GM18907 (cell line): ENCODE measurements at regions not wholly inside any gene's neighbourhood (a gene's known extent, or its start where the extent isn't known, plus 50 kb on each side); places are given as distances from the start of the nearest gene placed in this dataset.

Experiments
- ATAC-seq: cut with Tn5 transposase; IDR thresholded peaks from one replicate; pipeline ENCODE4 v1.9.1; 2021; ENCODE audit warnings: mild to moderate bottlenecking, moderate library complexity; ENCODE audit not compliant: unreplicated experiment

DNA sequence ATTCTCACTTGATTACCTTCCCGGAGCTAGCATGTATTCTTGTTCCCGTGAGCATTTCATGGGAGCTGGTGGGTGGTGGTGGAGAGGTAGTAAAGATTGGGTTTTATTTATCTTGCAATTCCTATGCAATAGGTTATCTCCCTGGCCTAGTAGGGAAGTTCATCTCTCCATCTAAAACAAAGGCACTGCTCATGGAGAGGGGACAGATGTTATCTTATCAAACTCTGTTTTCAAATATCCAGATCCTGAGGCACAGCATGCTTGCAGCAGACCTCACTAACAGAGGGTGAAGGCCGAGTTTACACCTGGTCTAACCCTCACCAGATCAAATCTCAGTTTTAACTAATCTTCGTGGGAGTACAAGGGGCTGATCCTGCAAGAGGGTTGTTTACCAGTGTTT is 98.9 kb downstream of the CYRIA start:
- ATAC-seq = no peak

- ATAC-seq = no peak
Measured at GRCh38 chr2:16565481-16565880, 100.2 kb downstream of the CYRIA start.

GRCh38 chr2:16561676-16562075 is 104.0 kb downstream of the CYRIA start:
- no peak for ATAC-seq

GRCh38 chr2:16561251-16561650 is 104.4 kb downstream of the CYRIA start:
- ATAC-seq = no peak

DNA sequence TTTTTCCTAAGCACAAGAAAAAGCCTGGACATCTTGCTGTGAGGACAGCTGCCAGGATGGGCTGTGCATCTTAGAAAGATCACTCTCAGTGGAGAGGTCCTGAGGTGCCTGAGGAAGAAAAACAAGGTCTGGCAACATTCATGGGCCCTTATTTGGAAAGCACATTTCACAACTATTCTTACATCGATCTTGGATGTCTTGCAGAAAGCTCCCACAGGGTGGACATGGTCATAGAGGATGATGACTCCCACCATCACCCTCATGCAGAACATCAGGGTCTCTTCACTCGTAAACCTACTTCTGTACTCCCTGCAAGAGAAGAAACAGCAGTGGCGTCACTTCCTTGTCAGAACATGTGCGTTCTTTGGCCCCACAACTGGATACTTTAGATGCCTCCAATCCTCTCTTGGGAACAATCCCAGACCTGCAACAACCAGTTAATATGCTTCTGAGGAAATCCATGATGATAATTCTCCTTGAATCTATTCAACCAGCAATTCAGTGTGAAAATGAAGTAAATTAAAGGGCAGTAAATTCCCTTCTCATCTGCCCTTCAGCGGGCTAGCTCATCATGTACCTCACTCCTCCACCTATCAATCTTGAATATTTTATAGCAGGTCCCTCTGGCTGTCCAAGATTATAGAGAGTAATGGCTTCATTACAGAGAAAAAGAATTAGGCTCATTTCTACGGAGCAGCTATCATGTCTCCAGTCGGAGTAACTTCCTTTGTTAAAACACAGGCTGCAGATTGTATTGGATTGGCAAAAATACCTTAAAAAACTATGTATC is 106.2 kb downstream of the CYRIA start:
- no peak for ATAC-seq

DNA sequence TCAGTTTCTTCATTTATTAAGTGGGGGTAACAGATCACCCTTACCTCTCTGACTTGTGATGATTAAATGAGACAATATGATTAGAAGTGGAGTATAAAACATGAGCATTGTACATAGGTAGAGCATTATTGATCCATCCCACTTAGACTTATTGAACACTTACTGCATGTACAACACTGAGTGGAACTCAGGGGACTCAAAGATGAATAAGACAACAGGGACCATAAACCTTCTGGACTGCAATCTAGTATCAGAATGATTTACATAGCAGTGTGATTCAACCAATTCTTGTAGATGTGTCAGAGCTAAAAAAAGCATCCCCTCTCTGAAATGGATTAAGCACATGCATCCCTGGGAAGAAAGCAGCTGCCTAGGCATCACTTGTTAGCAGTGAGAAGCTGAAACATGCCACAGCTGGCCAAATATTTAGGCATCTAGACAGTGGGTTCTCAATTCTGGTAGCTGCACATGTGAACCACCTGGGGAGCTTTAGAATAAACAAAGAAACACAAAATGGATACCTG is 111.5 kb downstream of the CYRIA start:
- no peak for ATAC-seq

- ATAC-seq = no peak
Measured at GRCh38 chr2:16553226-16553625, 112.4 kb downstream of the CYRIA start.

DNA sequence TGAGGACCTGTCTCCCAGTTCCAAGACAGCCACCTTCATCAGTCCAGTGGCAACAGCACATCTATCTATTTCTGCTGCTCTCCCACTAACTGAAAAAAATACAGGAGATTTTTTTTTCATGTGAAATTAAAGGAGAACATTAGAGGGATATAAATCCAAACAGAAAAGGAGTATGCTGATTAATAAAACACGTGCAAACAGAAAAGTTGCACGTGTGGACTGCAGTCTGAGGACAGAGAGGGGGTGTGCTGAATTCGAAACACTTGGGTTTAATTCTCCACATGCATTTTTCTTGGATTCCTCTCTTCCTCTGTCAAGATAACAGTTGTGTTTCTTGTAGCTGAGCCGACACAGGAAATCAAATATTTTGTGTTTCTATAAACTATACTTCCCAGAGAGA is 113.4 kb downstream of the CYRIA start:
- ATAC-seq = no peak

DNA sequence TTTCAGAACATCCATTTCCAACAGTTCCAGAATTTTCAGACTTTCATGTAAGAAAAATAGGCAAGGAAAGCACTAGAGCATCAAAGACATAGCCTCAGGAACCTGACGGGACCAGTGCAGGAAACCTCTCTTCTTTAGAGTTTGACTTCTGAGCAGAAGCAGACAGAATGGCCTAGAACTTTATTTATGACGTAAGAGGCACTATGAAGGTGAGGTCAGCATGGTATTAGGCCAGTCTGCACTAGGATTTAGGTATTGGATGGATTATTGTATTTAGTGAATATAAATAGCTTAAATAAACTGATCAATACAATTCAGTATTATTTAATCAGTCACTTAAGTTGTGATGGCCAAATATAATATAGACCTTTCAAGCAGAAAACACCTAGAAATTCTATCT is 117.6 kb downstream of the CYRIA start:
- no peak for ATAC-seq

DNA sequence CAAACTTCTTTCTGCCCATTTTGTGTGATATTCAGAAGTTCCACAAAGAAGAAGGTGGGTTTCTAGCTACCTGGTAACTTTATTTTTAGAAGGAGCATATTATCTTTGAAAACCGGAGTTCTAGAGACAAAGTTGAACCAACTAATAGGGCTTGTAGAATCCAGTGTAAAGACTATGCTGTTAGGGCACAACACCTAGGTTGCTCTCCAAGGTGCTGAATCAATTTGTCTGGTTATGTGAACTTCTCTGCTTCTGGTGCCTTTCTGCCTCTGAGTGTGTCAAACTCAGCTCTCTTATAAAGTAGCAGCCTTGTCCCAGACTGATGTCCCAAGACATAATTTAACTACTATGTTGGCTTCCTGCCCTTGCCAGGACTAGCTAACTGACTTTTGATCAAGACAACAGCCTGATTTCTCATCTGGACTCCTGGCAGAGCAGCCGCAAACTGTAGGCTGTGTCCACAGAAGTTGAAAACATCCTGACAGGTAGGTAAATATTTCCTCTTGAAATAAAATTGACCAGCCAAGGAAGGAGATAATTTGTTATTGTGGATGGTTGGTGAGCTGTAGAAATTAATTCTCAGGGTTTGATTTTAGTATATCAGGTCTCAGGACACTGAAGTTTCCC is 119.4 kb downstream of the CYRIA start:
- no peak for ATAC-seq

GRCh38 chr2:16538707-16539106 is 126.9 kb downstream of the CYRIA start:
- ATAC-seq = no peak

DNA sequence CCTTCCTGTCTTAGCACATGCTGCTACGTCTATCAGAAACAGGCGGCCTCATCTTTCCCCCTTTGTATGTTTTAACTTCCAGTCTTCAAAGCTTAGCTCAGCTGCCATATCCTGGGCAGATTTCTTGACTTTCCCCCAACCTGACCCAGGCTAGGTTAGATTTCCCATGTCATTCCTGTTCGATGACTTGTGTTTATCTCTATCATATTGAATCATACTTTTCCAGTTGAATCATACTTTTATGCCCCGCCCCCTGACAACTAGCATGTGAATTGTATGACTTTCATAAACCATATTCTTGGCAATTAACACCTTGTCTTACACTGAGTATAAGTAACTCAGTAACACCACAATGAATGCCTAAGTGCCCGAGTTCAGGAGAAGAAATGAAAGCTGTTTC is 128.3 kb downstream of the CYRIA start:
- no peak for ATAC-seq

GRCh38 chr2:16526193-16526592 is 139.4 kb downstream of the CYRIA start:
- no peak for ATAC-seq

DNA sequence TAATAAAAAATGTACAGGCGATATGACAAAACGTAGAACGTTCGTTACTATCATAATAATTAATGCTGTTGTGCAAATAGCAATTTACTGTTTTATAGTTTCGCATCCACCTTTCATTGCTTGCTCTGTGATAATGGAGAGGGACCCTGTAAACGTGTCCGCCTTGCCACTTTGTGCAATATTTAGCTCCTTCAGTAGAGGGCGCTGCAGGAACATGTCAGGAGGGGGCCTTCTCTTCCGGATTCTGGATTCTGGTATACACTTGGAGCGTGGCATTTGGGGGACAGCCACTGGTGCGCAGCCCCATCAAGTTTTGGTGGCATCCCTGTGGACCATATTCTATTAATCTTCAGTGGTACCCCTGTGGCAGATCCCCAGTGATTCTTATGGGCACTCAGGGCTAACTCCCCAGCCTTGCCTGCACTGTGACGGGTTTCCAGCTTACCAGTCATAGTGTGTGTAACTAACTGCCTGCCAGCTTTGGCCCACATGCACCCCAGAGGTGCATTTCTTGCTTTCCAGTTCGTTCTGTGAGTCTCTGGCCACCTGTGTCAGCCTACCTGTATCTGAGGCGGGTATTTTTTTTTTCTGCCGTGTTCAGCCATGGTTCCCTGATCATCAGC is 140.3 kb downstream of the CYRIA start:
- ATAC-seq = no peak

DNA sequence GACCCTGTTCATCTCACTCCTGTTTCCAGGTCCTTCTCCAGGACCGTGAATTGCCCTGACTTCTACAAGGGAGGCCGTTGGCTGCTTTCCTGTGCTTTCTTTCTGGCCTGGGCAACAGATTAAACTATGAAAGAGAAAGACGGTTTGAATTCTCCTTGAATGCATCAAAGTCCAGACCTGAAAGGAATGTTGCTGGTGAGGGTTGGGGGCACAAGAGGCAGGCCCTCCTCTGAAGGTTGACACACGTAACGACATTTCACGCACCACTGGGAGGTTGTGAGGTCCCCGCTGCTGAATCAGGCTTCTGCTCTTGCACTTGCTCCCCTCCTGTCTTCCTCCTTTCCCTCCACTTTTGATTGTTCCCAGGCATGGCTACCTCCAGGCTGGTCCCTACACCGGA is 141.9 kb downstream of the CYRIA start:
- no peak for ATAC-seq

DNA sequence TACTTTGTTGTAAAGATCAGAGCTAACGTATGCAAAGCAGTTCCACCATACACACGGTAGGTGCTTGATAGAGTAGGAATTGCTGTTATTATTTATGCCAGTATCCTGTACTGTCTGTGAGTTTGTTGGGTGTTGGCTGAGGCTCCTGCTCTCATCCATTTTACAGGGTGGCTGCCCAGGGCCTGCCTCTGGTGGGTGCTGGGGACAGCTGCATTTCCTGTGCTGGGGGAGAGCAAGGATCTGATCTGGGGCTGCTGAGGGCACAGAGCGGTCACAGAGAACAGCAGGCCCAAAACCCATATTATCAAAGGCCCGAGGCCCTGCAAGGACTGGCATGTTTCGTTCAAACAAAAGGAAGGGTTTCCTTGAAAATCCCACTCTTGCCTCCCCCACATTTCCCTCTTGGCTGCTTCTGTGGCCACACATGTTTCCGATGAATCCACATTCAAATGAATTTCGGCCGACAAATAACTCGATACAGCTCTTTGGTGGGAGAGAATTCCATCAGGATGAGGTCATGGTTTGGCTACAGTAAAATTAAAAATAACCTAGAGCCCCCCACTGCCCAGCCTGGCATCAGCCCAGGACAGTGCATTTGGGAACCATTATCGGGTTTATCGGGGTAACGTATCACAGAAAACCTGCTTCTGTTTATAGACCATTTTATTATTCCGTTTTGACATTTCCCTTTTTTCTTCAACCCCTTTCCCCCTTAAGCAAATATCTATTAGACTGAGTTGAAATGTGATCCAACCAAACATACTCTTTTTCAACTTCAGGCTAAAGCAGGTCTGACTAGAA is 143.4 kb downstream of the CYRIA start:
- ATAC-seq = no peak

DNA sequence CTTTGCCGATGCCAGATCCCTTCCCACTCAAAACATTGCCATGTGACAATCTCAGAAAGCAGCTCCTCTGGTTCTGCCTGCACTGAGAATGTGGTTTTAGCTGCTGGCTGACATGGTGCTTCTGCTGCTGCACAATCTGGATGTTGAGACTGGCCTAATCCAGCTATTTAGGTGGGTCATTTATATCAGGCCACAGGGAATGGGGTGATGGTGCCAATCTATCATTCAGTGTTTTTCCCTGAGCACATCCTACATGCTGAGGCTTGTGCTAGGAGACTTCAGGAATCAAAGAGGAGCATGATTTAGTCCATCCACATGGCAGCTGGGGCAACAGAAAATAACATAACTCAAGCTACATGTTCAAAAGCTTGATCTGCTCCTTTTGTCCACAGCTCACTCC is 144.7 kb downstream of the CYRIA start:
- ATAC-seq = no peak

GRCh38 chr2:16515696-16516095 is 149.9 kb downstream of the CYRIA start:
- no peak for ATAC-seq

DNA sequence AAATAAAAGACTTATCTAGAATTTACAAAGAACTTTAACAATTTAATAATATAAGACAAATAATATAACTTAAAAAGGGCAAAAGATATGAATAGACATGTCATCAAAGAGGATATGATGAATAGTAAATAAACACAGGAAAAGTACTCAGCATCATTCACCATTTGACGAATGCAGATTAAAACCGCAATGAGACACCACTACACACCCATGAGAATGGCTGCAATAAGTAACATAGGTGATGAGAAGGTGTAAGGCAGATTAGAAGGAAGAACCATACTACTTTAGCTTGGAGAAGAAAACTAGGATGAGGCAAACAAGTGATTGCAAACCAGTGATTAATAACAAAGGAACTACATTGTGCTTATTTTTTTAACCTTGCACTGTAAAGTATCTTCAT is 152.0 kb downstream of the CYRIA start:
- ATAC-seq = no peak

GRCh38 chr2:16511041-16511440 is 154.6 kb downstream of the CYRIA start:
- ATAC-seq = no peak

DNA sequence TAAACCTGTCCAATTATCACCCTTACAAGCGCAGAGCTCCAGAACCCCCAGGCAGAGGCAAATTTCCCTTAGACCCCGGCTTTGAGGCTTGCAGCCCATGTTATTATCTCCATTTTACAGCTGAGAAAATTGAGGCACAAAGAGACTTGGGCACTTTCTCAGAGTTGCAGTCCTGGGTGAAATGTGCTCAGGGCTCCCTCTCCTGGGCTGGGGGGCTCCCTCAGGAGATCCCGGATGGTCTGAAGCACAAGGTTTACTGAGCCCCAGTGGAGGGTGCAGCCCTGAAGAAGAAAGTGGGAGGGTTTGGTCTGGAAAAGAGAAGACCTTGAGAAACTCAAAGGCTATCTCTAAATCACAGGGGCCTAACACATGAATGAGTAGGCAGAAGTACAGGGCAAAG is 156.6 kb downstream of the CYRIA start:
- ATAC-seq = no peak
